Middle frontal gyrus (tissue), 1 donor: ENCODE measurements at regions not wholly inside any gene's neighbourhood (a gene's known extent, or its start where the extent isn't known, plus 50 kb on each side); places are given as distances from the start of the nearest gene placed in this dataset.
"Not testable (repeated sequence)": the region's sequence is repeated elsewhere in the genome, so short reads cannot be mapped to it uniquely, and the experiment has no call there.

ENCODE experiments used
- DNase-seq: peaks from one replicate; pipeline ENCODE4 v3.0.0-alpha.2; 2015; ENCODE audit warnings: low spot score; ENCODE audit errors: extremely low spot score

DNA sequence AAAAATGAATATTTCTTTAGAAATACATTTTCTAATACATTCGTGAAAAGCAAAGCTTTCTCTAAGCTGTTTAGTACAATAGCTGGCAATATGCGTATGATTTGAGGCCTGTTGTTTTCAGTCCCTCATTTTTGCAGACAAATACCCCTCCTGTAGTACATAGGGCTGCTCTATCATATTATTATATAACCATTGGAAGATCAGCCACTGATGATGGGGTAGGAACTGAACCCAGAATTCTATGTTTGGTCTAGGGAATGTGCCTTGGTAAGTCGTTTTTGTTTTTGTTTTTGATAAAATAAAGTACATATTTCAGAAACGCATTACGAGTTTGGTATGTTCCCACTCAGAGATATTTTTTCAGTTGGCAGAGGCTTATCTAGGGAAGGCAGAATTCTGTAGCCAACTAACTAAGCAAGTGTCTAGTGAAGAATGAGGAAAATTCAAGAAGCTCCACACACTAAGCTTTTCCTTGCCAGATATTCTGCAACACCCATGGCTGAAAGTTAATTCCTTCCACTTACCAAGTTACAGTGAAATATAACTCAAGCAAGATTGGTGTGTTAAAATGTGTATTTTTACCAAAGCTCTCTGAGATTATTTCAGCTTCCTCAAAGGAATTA lies 656.9 kb upstream of the MIR17HG start:
- no peak for DNase-seq

DNA sequence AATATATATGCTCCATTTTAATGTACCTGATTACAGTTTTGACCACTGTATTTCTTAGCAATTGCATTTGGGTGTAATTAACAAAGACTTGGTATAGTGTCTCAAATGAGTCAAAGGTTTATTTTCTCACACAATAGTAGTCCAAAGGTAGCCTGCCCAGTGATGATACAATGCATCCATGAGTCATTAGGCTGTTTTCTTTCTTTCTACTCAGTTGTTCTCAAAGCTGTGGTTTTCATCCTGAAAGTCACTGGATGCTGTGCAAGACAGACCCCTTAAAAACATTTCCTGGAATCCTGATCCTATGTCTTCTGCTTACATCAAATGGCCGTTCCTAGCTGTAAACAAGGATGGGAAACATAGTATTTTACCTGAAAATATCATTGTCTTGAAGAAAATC lies 651.2 kb upstream of the MIR17HG start:
- DNase-seq = no peak

DNA sequence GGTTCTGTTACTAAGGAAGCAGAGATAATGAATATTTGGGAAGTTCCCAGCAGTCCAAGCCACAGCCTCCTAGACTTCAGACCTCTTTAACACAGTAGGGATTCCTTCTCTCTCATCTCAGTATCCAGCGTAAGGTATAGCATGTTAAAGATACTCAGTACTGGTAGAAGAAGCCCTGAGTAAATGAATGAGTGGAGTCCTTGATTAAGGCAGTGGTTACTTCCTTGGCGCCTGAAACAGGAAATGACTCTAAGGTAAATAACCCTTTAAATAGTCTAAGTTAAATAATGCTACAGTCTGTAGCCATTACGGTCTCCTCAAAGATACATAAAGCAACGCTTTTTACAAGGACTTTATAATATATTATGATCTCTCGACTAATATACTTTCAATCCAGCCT lies 650.8 kb upstream of the MIR17HG start:
- DNase-seq = no peak

DNA sequence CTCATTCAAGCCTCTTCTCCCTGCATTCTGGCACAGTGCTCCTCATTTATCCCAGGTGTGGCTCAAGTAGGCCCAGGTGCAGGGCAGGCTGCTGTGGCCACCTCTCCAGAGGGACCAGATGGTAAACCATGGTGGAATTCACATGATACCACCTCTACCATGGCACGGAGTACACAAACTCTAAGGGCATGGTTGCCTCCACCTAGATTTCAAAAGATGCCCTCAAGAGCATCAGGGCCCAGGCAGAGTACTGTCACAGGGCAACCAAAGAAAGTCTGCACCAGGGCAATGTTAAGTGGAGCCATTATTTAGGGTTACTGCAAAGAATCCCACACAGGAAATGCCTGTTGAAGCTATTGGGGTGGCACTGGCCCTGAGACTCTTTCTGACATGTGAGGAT lies 647.1 kb upstream of the MIR17HG start:
- no peak for DNase-seq

DNA sequence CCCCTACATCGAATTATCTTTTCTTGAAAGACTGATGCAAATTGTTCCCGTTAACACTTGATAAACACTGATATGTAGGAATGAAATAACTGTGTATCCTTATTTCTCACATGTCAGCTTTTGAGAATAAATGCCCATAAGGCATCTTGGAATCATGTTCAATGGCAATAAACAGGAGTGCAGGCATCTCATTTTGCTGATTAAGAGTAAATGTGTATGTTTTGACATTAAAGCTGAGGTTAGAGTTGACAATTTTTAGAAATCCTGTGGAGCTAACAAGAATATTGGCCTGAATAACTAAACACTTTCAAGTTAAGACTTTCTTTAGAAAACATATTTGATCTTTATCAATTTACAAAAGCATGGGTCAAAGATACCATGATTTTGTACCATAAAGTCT lies 646.2 kb upstream of the MIR17HG start:
- DNase-seq = no peak

DNA sequence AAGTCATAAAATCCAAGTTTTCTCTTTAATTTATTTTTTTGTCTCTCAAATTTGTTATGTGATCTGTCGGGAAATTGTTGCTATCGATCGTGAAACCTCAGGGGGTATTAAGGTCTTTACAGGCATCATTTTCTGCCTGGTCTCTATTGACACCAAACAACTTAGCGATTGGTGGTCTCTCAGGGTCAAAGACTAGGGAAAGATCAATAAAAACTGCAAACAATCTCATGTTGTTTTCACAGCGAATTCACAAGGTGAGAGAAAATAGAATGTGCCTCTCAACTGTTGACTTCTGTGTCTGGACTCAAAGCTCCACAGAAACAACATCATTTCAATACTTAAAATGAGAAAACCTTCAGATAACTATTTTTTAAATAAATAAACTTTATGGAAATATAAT lies 645.4 kb upstream of the MIR17HG start:
- no peak for DNase-seq

DNA sequence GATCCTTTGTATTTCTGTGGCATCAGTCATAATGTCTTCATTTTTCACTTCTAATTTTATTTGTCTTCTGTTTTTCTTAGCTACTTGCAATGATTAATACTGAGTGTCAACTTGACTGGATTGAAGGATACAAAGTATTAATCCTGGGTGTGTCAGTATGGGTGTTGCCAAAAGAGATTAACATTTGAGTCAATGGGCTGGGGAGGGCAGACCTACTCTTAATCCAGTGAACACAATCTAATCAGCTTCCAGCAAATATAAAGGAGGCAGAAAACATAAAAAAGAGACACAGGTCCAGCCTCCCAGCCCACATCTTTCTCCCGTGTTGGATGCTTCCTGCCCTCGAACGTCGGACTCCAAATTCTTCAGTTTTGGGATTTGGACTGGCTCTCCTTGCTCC lies 640.9 kb upstream of the MIR17HG start:
- DNase-seq = no peak

DNA sequence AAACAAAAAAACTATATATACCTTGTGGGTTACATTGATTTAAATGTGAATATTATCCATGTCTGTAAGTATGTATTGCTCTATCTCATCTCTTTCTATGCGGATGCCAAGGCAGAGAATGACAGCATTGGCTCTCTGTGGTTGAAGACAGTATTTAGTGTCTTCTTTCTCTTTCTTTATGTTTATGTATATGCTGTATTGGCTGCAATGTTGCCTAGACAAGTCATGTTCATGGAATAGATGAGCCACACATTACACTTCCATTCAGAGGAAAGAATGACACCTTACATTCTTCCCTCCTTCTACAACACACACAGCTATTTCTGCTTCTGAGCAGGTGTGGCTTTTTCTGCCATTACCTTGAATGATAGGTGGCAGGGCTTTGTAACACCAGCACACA lies 639.4 kb upstream of the MIR17HG start:
- no peak for DNase-seq

DNA sequence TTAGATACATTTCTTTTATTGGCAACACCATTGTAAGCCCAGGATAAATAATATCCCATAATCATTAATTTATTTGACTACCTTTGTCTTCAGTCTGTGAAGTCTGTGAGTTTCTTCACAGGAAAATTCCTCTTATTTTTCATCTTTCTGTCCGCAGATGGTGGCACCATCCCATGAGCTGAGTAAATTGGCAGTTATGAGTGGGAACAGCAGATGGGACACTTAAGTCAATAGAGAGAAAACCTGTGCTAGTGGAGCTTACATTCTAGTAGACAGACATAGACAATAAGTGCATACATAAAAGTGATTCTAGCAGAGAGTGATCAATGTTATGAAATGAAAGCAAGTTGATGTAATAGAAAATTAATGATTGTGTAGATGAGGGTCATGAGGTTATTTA lies 638.2 kb upstream of the MIR17HG start:
- no peak for DNase-seq

DNA sequence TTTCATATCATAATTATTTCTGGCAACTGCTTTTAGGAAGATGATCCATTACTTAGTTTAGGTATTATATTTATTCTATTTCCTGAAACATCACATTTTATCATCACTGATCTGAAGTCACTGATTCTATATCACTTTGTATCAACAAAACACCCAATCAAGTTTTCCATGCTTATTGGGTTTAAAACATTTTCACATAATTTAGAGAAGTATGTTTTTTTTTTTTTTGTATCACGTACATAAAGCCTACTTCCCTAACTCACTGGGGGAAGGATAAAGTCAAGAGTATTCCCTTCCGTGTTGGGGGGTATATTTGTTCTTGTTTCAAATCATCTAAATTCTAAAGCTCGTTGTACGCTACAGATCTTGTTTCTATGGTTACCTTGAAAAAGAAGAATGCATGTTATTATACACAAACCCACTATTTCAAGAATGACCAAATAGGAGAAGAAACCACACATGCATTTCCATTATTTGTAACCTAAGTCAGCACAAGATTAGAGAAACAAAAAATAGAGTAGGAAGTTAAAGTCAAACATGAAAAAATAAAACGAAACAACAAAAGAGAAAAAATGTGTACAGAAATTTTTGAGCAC lies 637.2 kb upstream of the MIR17HG start:
- no peak for DNase-seq

DNA sequence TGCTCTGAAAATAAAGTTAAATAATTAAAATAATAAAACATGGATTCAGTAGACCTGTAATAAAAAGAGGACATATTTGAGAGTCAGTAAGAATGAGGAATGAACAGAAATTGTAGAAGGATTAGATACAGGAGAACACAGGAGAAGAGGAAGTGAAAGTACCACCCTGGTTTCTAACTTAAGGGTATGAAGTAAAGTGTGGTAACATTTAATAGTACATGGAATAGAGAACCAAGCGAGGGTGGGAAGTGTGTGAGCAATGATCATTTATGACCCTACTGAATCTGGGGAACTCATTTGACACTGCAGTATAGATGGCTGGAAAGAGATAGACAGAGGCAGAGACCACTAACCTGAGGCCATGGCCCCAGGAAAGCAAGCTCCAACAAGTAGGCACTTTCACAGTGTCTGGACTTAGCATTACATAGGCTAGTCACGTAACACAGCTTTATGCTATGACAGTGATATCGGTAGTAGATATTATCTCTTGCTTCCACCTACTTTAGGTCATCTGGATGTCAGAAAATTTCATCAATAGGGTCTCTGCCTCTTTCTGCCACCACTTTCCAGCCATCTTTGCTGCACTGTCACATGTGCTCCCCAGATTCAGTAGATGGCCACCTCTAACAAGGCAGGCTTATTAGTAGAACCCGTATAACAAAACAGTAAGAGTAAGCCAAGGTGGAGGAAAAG lies 633.9 kb upstream of the MIR17HG start:
- no peak for DNase-seq

DNA sequence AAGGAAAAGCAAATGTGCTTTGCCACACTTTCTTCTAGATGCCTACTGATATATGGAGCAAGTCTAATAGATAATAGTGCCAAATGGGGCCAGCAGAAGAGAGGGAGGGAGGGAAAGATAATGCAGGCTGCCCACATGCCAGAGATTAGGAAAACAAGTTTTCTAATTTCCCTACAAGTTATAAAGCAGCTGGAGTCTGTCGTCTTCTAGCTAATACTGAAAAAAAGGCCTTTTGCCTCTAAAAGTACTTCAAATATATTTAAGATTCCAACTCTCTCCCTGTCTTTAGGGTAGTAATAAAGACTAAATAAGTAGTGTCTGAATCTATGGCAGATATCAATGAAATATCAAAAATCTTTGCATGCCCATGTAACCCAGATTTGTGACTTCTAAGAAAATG lies 632.0 kb upstream of the MIR17HG start:
- no peak for DNase-seq

DNA sequence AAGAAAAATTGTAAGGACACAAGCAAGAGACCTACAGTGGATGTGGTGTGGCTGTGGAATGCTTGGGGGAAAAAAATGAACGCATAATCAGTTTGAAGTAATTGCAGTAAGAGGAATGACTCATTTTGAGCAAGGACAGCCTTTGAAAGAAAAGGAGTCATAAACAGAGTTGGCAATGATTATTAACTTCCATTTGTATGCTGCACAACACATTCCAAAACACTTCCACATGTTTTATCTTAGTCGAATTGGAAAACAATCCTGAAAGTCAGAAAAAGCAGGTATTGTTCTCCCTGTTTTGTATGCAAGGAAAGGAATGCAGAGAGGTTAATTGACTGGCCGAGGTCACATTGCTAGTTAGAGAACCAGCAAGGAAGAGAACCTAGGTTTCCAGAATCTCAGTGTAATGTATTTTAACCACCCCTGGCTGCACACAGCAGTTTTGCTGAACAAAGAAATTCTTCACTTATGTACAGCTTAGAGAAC lies 630.0 kb upstream of the MIR17HG start:
- no peak for DNase-seq

DNA sequence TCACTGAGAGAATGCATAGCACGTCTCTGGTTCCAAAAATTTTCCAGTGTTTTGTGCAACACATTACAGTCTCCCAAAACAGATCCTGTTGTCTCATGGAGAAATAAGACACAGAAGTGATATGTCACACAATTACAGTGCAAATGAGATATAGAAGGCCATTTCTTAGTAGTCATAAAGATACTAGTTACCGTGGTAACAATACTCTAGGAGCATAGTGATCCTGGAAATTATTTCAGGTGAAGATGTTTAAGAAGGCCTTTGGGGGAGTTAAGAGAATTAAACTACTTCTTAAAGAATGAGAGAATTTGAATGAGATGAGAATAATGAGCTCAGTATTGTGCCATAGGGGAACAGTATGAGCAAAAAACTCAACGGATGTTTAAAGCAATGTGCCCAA lies 628.0 kb upstream of the MIR17HG start:
- no peak for DNase-seq

DNA sequence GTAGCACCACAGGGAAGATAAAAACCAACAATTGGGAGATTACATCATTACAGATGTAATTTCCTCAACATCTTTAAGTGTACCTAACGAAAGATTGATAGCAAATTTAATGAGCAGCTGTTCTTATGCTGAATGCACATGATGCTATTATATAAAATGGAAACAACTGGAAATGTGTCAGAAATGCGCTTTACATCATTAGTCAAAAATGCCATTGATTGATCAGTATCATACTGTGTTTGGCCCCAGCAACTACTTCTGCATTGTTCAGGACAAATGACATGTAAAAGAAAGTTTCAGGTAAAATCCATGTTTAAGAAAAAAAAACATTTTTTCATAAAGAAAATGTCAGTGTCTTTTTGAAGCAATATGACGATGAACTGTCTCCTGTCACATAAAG lies 625.5 kb upstream of the MIR17HG start:
- DNase-seq = no peak

DNA sequence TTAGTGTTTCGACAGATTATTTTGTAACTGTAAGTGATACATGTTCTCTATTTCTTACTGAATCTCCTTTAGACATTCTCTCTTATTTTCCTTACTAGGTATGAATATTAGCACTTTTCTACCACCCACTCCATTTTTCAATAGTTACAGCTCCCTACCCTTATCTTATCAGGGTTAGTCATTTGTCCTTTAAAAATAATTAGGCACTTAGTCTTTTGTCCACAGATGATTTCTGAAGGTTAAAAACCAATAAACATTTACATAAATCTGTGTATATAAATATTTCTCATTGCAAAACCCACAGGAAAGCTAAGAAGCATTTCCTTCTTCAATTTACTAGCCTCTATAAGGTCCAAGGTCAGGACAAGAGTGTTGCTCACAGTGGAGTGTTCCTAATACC lies 624.1 kb upstream of the MIR17HG start:
- DNase-seq = no peak

DNA sequence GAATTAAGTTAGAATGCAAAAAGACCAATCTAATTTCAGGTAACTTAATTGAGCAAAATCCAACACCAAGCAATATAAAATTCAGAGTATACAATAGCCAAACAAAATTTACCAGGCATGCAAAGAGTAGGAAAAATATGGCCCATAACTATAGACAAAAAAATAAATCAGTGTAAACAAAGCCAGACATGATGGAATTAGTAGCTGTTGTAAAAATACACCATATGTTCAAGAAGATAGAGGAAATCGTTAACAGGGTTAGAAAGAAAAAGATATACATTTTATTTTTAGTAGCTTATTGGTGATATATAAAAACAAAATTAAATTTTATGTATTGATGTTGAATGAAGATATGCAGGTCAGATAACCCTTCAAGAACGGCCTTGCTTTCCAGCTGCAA lies 621.1 kb upstream of the MIR17HG start:
- no peak for DNase-seq

DNA sequence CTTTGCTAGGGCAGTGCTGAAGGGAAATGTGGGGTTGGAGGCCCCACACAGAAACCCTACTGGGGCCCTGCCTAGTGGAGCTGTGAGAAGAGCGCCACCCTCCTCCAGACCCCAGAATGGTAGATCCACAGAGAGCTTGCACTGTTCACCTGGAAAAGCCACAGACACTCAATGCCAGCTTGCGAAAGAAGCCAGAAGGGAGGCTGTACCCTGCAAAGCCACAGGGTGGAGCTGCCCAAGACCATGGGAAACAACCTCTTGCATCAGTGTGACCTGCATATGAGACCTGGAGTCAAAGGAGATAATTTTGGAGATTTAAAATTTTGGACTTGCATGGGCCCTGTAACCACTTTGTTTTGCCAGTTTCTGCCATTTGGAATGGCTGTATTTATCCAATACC lies 615.4 kb upstream of the MIR17HG start:
- no peak for DNase-seq

DNA sequence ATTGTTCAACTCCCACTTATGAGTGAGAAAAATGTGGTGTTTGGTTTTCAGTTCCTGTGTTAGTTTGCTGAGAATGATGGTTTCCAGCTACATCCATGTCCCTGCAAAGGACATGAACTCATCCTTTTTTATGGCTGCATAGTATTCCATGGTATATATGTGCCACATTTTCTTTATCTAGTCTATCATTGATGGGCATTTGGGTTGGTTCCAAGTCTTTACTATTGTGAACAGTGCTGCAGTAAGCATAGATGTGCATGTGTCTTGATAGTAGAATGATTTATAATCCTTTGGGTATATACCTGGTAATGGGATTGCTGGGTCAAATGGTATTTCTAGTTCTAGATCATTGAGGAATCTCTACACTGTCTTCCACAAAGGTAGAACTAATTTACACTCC lies 613.0 kb upstream of the MIR17HG start:
- not testable (repeated sequence) for DNase-seq

DNA sequence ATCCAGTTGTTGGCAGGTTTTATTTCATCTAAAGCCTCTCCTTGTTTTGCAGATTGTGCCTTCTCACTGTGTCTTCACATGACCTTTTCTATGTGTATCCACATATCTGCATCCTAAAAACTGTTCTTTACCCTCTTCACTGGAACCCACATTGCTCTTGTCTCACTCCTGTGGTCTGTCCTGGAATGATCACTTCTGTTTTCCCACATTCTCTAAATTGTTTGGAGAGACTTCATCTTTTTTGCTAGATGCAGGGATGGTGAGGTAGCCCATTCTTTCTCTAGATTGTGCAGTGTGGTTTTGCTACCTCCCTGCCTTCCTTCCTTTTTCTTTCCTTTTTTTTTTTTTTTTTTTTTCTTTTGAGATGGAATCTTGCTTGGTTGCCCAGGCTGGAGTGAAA lies 608.6 kb upstream of the MIR17HG start:
- DNase-seq = no peak

DNA sequence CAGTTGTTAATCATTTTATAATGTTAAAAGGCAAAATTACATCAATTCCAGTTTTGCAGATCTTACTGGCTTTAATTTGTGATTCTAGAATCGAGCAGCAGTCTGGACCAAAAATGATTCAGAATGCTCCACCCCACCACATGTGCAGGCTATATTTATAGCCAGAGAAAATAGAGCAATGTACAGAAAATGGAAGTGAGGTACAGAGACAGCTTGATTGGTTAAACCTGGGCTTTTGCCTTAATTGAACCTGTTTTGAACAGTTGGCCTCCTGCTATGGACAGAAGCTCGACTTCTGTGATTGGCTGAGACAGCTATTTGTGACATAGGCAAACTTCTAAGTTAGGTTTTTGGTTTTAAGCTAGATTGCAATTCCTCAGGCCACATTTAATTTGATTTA lies 607.4 kb upstream of the MIR17HG start:
- DNase-seq = no peak

DNA sequence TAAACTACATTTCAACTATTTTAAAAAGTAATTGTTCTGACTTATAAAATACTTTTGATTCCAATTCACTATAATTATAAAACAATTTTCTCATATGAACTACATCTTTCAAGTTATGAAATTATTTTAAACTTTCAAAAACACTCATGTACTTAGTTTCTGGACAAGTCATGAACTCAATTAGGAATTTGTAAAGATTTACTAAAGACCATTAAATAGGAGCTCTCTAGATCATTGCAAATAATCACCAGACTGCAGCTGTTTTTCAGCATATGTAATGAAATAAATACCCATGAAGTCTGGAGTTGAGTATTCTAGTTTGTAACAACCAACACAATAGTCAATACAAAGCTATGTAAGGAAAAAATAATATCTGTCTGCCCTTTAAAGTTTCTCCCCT lies 605.1 kb upstream of the MIR17HG start:
- no peak for DNase-seq

DNA sequence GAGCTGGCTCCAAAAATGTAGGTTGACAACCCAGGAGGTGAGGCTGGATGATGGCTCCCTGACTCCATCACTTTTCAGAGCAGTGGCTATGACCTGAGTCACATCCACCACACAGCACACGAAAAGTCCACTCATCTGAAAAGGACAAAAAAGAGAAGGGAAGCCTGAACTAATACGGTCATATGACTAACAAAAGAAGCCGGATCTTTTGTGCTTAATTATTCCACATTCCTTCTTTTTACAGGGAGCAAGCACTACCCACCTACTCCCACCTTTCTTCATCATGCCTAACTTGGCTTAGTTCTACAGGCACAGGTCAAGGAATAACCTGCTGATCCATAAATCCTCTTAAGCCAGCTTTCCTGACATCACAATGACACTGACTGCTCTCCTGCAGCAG lies 601.3 kb upstream of the MIR17HG start:
- no peak for DNase-seq
